Thyroid gland (tissue), 4 donors: ENCODE measurements at regions not wholly inside any gene's neighbourhood (a gene's known extent, or its start where the extent isn't known, plus 50 kb on each side); places are given as distances from the start of the nearest gene placed in this dataset.

Experiments
- DNase-seq, 2 donors: peaks; one replicate each; pipeline ENCODE4 v3.0.0-alpha.2; 2019
- H3K27ac ChIP-seq, 3 donors: fragments of 200-600 bp; sonication (generic); 1 replicate in 2 of 3; 2 replicates in 1 of 3; pipeline ENCODE4 v1.5.1; 2016 to 2019; ENCODE audit warnings: mild to moderate bottlenecking in 1 of 3, moderate library complexity in 1 of 3
- H3K27me3 ChIP-seq: fragments of 200-600 bp; sonication (generic); one replicate; pipeline ENCODE4 v1.5.1; 2019
- H3K36me3 ChIP-seq, 2 donors: fragments of 200-600 bp; sonication (generic); one replicate each; pipeline ENCODE4 v1.5.1; 2016 to 2019
- H3K4me1 ChIP-seq, 2 donors: fragments of 200-600 bp; sonication (generic); one replicate each; pipeline ENCODE4 v1.5.1; 2017 to 2019
- H3K4me3 ChIP-seq, 3 donors: fragments of 200-600 bp; sonication (generic); replicated peaks in 1 of 3; 1 replicate in 2 of 3; 2 replicates in 1 of 3; pipeline ENCODE4 v1.5.1; 2016; ENCODE audit warnings: mild to moderate bottlenecking in 1 of 3
- H3K9me3 ChIP-seq: fragments of 200-600 bp; sonication (generic); one replicate; pipeline ENCODE4 v1.5.1; 2017
- CTCF ChIP-seq, 6 experiments: fragments of 200-600 bp in 3 of 6; fragments of 450-650 bp in 3 of 6; sonication (generic) in 3 of 6; IDR thresholded peaks; one replicate each; pipeline ENCODE4 v1.5.1; 2016 to 2019; ENCODE audit warnings: antibody characterized with exemption in 6 of 6, mild to moderate bottlenecking in 2 of 6, inconsistent platforms in 1 of 6, moderate library complexity in 1 of 6
- POLR2A ChIP-seq, 2 donors: fragments of 450-650 bp; IDR thresholded peaks; one replicate each; pipeline ENCODE4 v1.6.1; 2017; ENCODE audit warnings: antibody characterized with exemption in 2 of 2, mild to moderate bottlenecking in 2 of 2, moderate library complexity in 1 of 2
- WGBS, 2 donors: methylation state at CpG; one replicate each; pipeline ENCODE4 v1.1.5; 2017; 5-methylcytosine and 5-hydroxymethylcytosine counted together
- intact Hi-C: fragments of 100-400 bp; cut with DNase I; formaldehyde crosslinking; loops from one replicate; pipeline ENCODE4 v1.15.1; 2023

- Histone ChIP-seq H3K4me1 (peaks cover 6 to 22% of the 10 kb centered on the region in 2 donors), H3K36me3 (no peaks in the 10 kb centered on the region), H3K9me3 (no peaks in the 10 kb centered on the region), H3K4me3 (no peak overlapping the region), H3K27me3 (no peaks in the 10 kb centered on the region), H3K27ac (peak overlapping the region in 2 of 3 donors; percentile 29 to 65)
- intact Hi-C loops, result loop anchor here (10.0 kb wide), 1 partner anchor 107 kb away; no protein-coding TSS in a partner anchor
- TF ChIP-seq CTCF (IDR thresholded peaks at IDR 0.05), result no peak
- TF ChIP-seq POLR2A (IDR thresholded peaks at IDR 0.05), result no peak
- DNase-seq, result peak; percentile 69 to 70
- WGBS, 2 donors, result 31 to 61% methylated on average over 9 of the region's 9 CpGs
Observed at GRCh38 chr16:73171901-73172240, 123.9 kb upstream of the ZFHX3 start.

GRCh38 chr16:73171380-73171779 lies 123.5 kb upstream of the ZFHX3 start:
- H3K4me1 ChIP-seq, result peaks cover 6 to 22% of the 10 kb centered on the region in 2 donors
- TF ChIP-seq CTCF (IDR thresholded peaks at IDR 0.05), result no peak
- TF ChIP-seq POLR2A (IDR thresholded peaks at IDR 0.05), result no peak
- H3K9me3 ChIP-seq, result no peaks in the 10 kb centered on the region
- no peak overlapping the region for H3K4me3 ChIP-seq
- intact Hi-C loops, result loop anchor here (10.0 kb wide), 1 partner anchor 107 kb away; no protein-coding TSS in a partner anchor
- DNase-seq, result no peak
- H3K36me3 ChIP-seq, result no peaks in the 10 kb centered on the region
- no peaks in the 10 kb centered on the region for H3K27me3 ChIP-seq
- WGBS, 2 donors, result 76 to 80% methylated on average over 8 to 9 of the region's 9 CpGs
- no peak overlapping the region for H3K27ac ChIP-seq

GRCh38 chr16:73170612-73171038 lies 122.7 kb upstream of the ZFHX3 start:
- Histone ChIP-seq H3K9me3 (no peaks in the 10 kb centered on the region), H3K4me1 (peaks cover 6 to 22% of the 10 kb centered on the region in 2 donors), H3K4me3 (no peak overlapping the region), H3K27me3 (no peaks in the 10 kb centered on the region), H3K36me3 (no peaks in the 10 kb centered on the region), H3K27ac (peak overlapping the region in 1 of 3 donors; percentile 22)
- 77 to 78% methylated on average over 10 of the region's 10 CpGs for WGBS, 2 donors
- intact Hi-C loops, result loop anchor here (10.0 kb wide), 1 partner anchor 106 kb away; no protein-coding TSS in a partner anchor
- peak in 1 of 2 donors; percentile 15 for DNase-seq
- no peak for TF ChIP-seq CTCF (IDR thresholded peaks at IDR 0.05)
- no peak for TF ChIP-seq POLR2A (IDR thresholded peaks at IDR 0.05)

GRCh38 chr16:73166947-73167550 lies 119.1 kb upstream of the ZFHX3 start:
- peaks cover 0 to 8% of the 10 kb centered on the region in 2 donors for H3K4me1 ChIP-seq
- no peaks in the 10 kb centered on the region for H3K27me3 ChIP-seq
- H3K36me3 ChIP-seq, result no peaks in the 10 kb centered on the region
- H3K27ac ChIP-seq, result no peak overlapping the region
- TF ChIP-seq POLR2A (IDR thresholded peaks at IDR 0.05) (no peak), CTCF (IDR thresholded peaks at IDR 0.05) (no peak)
- intact Hi-C loops, result loop anchor here (10.0 kb wide), 1 partner anchor 332 kb away; no protein-coding TSS in a partner anchor
- DNase-seq, result no peak
- no peaks in the 10 kb centered on the region for H3K9me3 ChIP-seq
- no peak overlapping the region for H3K4me3 ChIP-seq
- 54 to 55% methylated on average over 3 of the region's 3 CpGs for WGBS, 2 donors

DNA sequence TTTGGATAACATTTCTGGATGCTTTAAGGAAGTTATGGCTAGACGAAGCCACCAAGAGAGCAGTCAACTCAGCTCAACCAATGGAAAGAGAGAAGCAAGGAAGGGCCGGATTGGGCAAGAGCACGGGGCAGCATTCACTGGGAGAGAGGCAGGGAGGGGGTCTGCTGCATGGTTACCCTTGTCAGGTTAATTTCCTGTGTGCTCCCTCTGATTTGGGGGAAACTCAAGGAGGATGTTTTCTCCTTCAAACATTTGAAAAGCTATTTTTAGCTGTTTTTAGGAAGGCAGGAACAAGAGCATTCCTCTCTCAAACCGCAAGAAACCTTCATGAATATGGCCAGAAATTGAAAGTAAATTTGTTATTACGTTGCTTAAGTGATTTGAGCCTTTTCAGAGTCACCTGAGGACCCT lies 118.5 kb upstream of the ZFHX3 start:
- Histone ChIP-seq H3K36me3 (no peaks in the 10 kb centered on the region), H3K4me1 (peaks cover 0 to 4% of the 10 kb centered on the region in 2 donors), H3K9me3 (no peaks in the 10 kb centered on the region), H3K27me3 (no peaks in the 10 kb centered on the region), H3K4me3 (no peak overlapping the region), H3K27ac (no peak overlapping the region)
- WGBS, 2 donors, result 54 to 61% methylated on average over 5 of the region's 5 CpGs
- intact Hi-C loops, result loop anchor here (10.0 kb wide), 1 partner anchor 332 kb away; no protein-coding TSS in a partner anchor
- no peak for TF ChIP-seq POLR2A (IDR thresholded peaks at IDR 0.05)
- no peak for TF ChIP-seq CTCF (IDR thresholded peaks at IDR 0.05)
- DNase-seq, result no peak
